HEK293 (cell line): ENCODE measurements at regions not wholly inside any gene's neighbourhood (a gene's known extent, or its start where the extent isn't known, plus 50 kb on each side); places are given as distances from the start of the nearest gene placed in this dataset.
"Not testable (repeated sequence)": the region's sequence is repeated elsewhere in the genome, so short reads cannot be mapped to it uniquely, and the experiment has no call there.

Experiments used
- CTCF ChIA-PET: fragments of 350-600 bp; formaldehyde crosslinking; extraction: SDS; loops from one replicate; lab custom pipeline; 2021; ENCODE audit warnings: antibody characterized with exemption; lab: Yijun Ruan, JAX
- POLR2A ChIA-PET: fragments of 300-600 bp; formaldehyde crosslinking; extraction: SDS; loops from one replicate; lab custom pipeline; 2020; ENCODE audit warnings: antibody characterized with exemption, inconsistent platforms; lab: Yijun Ruan, JAX
- H3K27ac ChIP-seq: fragments of 200-500 bp; sonication (Bioruptor generic); 2 replicates; pipeline ENCODE4 v1.5.1; 2014; ENCODE audit warnings: low read depth, low read length, control low read depth, inconsistent platforms; ENCODE audit errors: extremely low read depth
- H3K36me3 ChIP-seq, 2 experiments: fragments of 200-500 bp in 1 of 2; sonication (Bioruptor generic) in 1 of 2; 1 replicate in 1 of 2; 2 replicates in 1 of 2; pipeline ENCODE4 v1.5.1; 2014 to 2017; ENCODE audit warnings: inconsistent platforms in 2 of 2, low read length in 2 of 2; ENCODE audit not compliant: control insufficient read depth in 2 of 2, insufficient read depth in 1 of 2
- H3K4me1 ChIP-seq: fragments of 200-500 bp; sonication (Bioruptor generic); 2 replicates; pipeline ENCODE4 v1.5.1; 2014; ENCODE audit warnings: mild to moderate bottlenecking, low read length, inconsistent platforms; ENCODE audit not compliant: control insufficient read depth, insufficient read depth
- H3K4me3 ChIP-seq: 2 replicates; pipeline ENCODE4 v1.5.1; 2011; ENCODE audit warnings: low read depth, mild to moderate bottlenecking, control low read depth, low read length, moderate library complexity
- H3K9me3 ChIP-seq: fragments of 200-500 bp; sonication (Bioruptor generic); 2 replicates; pipeline ENCODE4 v1.5.1; 2014; ENCODE audit warnings: low read depth, low read length, inconsistent platforms; ENCODE audit not compliant: control insufficient read depth, insufficient read depth
- GLI2 ChIP-seq: fragments of 450-650 bp; formaldehyde crosslinking; IDR thresholded peaks from 2 replicates; pipeline ENCODE4; 2017; ENCODE audit warnings: missing biosample characterization, missing genetic modification characterization, low read depth, borderline replicate concordance
- KLF8 ChIP-seq: fragments of 450-650 bp; formaldehyde crosslinking; IDR thresholded peaks from 2 replicates; pipeline ENCODE4 v1.5.1; 2016; ENCODE audit warnings: missing biosample characterization, missing genetic modification characterization
- SALL2 ChIP-seq: fragments of 450-650 bp; formaldehyde crosslinking; IDR thresholded peaks from 2 replicates; pipeline ENCODE4 v1.5.0; 2017; ENCODE audit warnings: missing biosample characterization, mild to moderate bottlenecking, missing genetic modification characterization, borderline replicate concordance
- SCRT1 ChIP-seq: fragments of 450-650 bp; formaldehyde crosslinking; IDR thresholded peaks from 2 replicates; pipeline ENCODE4 v1.5.1; 2016; ENCODE audit warnings: missing biosample characterization, missing genetic modification characterization, borderline replicate concordance
- SCRT2 ChIP-seq: fragments of 450-650 bp; formaldehyde crosslinking; IDR thresholded peaks from 2 replicates; pipeline ENCODE4 v1.5.1; 2016; ENCODE audit warnings: missing biosample characterization, missing genetic modification characterization
- SP7 ChIP-seq: fragments of 450-650 bp; formaldehyde crosslinking; IDR thresholded peaks from 2 replicates; pipeline ENCODE4 v1.5.1; 2016; ENCODE audit warnings: missing biosample characterization, missing genetic modification characterization
- ZBTB17 ChIP-seq: fragments of 450-650 bp; formaldehyde crosslinking; IDR thresholded peaks from 2 replicates; pipeline ENCODE4 v1.5.1; 2016; ENCODE audit warnings: missing biosample characterization, missing genetic modification characterization
- ZBTB6 ChIP-seq: fragments of 450-650 bp; formaldehyde crosslinking; IDR thresholded peaks from 2 replicates; pipeline ENCODE4 v1.5.1; 2017; ENCODE audit warnings: missing biosample characterization, missing genetic modification characterization
- ZNF112 ChIP-seq: fragments of 450-650 bp; formaldehyde crosslinking; IDR thresholded peaks from 2 replicates; pipeline ENCODE4 v1.5.0; 2017; ENCODE audit warnings: missing biosample characterization, missing genetic modification characterization
- ZNF133 ChIP-seq: fragments of 450-650 bp; formaldehyde crosslinking; IDR thresholded peaks from 2 replicates; pipeline ENCODE4 v1.5.1; 2016; ENCODE audit warnings: missing biosample characterization, missing genetic modification characterization
- ZNF140 ChIP-seq: fragments of 450-650 bp; formaldehyde crosslinking; IDR thresholded peaks from 2 replicates; pipeline ENCODE4 v1.5.1; 2016; ENCODE audit warnings: missing biosample characterization, missing genetic modification characterization
- ZNF146 ChIP-seq: fragments of 450-650 bp; formaldehyde crosslinking; IDR thresholded peaks from 2 replicates; pipeline ENCODE4 v1.5.1; 2016; ENCODE audit warnings: missing biosample characterization, missing genetic modification characterization
- ZNF174 ChIP-seq: fragments of 450-650 bp; formaldehyde crosslinking; IDR thresholded peaks from 2 replicates; pipeline ENCODE4 v1.5.0; 2017; ENCODE audit warnings: missing biosample characterization, mild to moderate bottlenecking, missing genetic modification characterization
- ZNF2 ChIP-seq: fragments of 450-650 bp; formaldehyde crosslinking; IDR thresholded peaks from 2 replicates; pipeline ENCODE4 v1.5.1; 2016; ENCODE audit warnings: missing biosample characterization, missing genetic modification characterization
- ZNF391 ChIP-seq: fragments of 450-650 bp; formaldehyde crosslinking; IDR thresholded peaks from 2 replicates; pipeline ENCODE4 v1.5.1; 2016; ENCODE audit warnings: low read depth, missing biosample characterization, missing genetic modification characterization, borderline replicate concordance
- ZNF473 ChIP-seq: fragments of 450-650 bp; formaldehyde crosslinking; IDR thresholded peaks from 2 replicates; pipeline ENCODE4 v1.5.1; 2017; ENCODE audit warnings: missing biosample characterization, missing genetic modification characterization
- ZNF488 ChIP-seq: fragments of 450-650 bp; formaldehyde crosslinking; IDR thresholded peaks from 2 replicates; pipeline ENCODE4 v1.5.1; 2016; ENCODE audit warnings: missing biosample characterization, missing genetic modification characterization
- ZNF558 ChIP-seq: fragments of 450-650 bp; formaldehyde crosslinking; IDR thresholded peaks from 2 replicates; pipeline ENCODE4 v1.5.1; 2016; ENCODE audit warnings: missing biosample characterization, missing genetic modification characterization
- ZNF623 ChIP-seq: fragments of 450-650 bp; formaldehyde crosslinking; IDR thresholded peaks from 2 replicates; pipeline ENCODE4 v1.5.1; 2016; ENCODE audit warnings: missing biosample characterization, missing genetic modification characterization
- ZNF660 ChIP-seq: fragments of 450-650 bp; IDR thresholded peaks from 2 replicates; pipeline ENCODE4 v1.5.1; 2018; ENCODE audit warnings: missing biosample characterization, mild to moderate bottlenecking, missing genetic modification characterization
- ZNF747 ChIP-seq: fragments of 450-650 bp; formaldehyde crosslinking; IDR thresholded peaks from 2 replicates; pipeline ENCODE4 v1.5.1; 2016; ENCODE audit warnings: missing biosample characterization, missing genetic modification characterization
- ZNF843 ChIP-seq: fragments of 450-650 bp; formaldehyde crosslinking; IDR thresholded peaks from 2 replicates; pipeline ENCODE4 v1.5.1; 2016; ENCODE audit warnings: missing biosample characterization, missing genetic modification characterization
- TF ChIP-seq, protein P1 (sequence below): sonication (generic); formaldehyde crosslinking; IDR thresholded peaks from 2 replicates; pipeline ENCODE4 v1.8.1; 2022; ENCODE audit warnings: mild to moderate bottlenecking, moderate library complexity, missing genetic modification reagents
- TF ChIP-seq, protein P2 (sequence below): fragments of 450-650 bp; IDR thresholded peaks from 2 replicates; pipeline ENCODE4 v1.5.1; 2018; ENCODE audit warnings: missing biosample characterization, missing genetic modification characterization
- TF ChIP-seq, protein P3 (sequence below): IDR thresholded peaks from 2 replicates; pipeline ENCODE4 v1.6.1; 2011; ENCODE audit warnings: mild to moderate bottlenecking, low read depth, low read length, borderline replicate concordance
- TF ChIP-seq, protein P4 (sequence below): fragments of 450-650 bp; formaldehyde crosslinking; IDR thresholded peaks from 2 replicates; pipeline ENCODE4 v1.5.1; 2016; ENCODE audit warnings: missing biosample characterization, missing genetic modification characterization

DNA sequence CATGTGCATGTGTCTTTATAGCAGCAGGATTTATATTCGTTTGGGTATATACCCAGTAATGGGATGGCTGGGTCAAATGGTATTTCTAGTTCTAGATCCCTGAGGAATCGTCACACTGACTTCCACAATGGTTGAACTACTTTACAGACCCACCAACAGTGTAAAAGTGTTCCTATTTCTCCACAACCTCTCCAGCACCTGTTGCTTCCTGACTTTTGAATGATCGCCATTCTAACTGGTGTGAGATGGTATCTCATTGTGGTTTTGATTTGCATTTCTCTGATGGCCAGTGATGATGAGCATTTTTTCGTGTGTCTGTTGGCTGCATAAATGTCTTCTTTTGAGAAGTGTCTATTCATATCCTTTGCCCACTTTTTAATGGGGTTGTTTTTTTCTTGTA lies 617.9 kb downstream of the KCTD12 start:
- H3K9me3 ChIP-seq, H3K27ac ChIP-seq, POLR2A ChIA-PET, H3K4me1 ChIP-seq, H3K36me3 ChIP-seq, H3K4me3 ChIP-seq, CTCF ChIA-PET: not testable (repeated sequence)
- TF ChIP-seq SCRT1 (peak; percentile 70), SCRT2 (tag by site-specific recombination) (peak; percentile 74)

DNA sequence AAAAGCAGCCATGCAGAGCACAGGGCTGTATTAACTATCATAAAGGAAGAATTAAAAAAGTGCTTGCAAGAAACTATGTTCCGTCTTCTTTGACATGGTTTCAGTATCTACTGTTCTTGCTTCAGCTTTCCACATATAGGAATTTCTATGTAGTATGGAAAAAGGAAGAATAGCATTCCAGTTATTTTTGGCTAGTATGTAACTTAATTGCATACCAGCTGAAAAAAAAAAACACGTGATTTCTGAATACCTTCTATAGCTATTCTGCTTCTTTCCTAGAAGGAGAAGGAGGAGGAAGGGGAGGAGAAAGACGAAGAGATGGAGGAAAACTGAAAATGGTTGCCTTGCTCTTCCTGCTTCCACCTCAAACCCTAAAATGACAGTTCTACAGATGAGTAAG lies 619.0 kb downstream of the KCTD12 start:
- Histone ChIP-seq H3K36me3 (no peaks in the 10 kb centered on the region), H3K4me1 (no peaks in the 10 kb centered on the region), H3K4me3 (no peak overlapping the region), H3K27ac (no peak overlapping the region), H3K9me3 (no peaks in the 10 kb centered on the region)
- TF ChIP-seq GLI2 (tag by site-specific recombination) (no peak), ZNF391 (tag by site-specific recombination) (no peak), SP7 (tag by site-specific recombination) (no peak), ZNF623 (no peak), SALL2 (tag by site-specific recombination) (no peak), ZNF660 (tag by site-specific recombination) (no peak), ZBTB6 (tag by site-specific recombination) (no peak), KLF8 (no peak), ZBTB17 (no peak), ZNF843 (no peak)
- TF ChIP-seq, protein P1, sequence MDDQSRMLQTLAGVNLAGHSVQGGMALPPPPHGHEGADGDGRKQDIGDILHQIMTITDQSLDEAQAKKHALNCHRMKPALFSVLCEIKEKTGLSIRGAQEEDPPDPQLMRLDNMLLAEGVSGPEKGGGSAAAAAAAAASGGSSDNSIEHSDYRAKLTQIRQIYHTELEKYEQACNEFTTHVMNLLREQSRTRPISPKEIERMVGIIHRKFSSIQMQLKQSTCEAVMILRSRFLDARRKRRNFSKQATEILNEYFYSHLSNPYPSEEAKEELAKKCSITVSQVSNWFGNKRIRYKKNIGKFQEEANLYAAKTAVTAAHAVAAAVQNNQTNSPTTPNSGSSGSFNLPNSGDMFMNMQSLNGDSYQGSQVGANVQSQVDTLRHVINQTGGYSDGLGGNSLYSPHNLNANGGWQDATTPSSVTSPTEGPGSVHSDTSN (CRISPR knock-in tag): no peak
- TF ChIP-seq, protein P2, sequence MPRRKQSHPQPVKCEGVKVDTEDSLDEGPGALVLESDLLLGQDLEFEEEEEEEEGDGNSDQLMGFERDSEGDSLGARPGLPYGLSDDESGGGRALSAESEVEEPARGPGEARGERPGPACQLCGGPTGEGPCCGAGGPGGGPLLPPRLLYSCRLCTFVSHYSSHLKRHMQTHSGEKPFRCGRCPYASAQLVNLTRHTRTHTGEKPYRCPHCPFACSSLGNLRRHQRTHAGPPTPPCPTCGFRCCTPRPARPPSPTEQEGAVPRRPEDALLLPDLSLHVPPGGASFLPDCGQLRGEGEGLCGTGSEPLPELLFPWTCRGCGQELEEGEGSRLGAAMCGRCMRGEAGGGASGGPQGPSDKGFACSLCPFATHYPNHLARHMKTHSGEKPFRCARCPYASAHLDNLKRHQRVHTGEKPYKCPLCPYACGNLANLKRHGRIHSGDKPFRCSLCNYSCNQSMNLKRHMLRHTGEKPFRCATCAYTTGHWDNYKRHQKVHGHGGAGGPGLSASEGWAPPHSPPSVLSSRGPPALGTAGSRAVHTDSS: no peak
- ChIA-PET POLR2A (no interaction called here), CTCF (no interaction called here)

DNA sequence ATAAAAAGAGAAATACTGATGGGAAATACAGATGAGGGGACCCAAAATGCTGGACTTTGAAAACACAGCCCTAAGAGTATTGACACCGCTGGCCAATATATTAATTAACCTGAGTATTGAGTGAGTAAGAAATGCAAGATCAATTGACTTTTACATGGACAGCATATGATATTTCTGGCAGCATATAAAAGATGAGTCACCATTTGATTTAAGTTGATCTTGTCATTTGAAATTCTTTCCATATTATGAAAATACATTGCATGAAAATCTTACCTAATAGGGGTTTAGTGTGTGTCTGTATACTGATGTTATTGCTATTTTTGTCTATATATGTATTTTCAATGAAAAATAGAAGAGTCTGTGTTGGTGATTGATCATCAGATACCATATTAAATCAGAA lies 619.6 kb downstream of the KCTD12 start:
- Histone ChIP-seq H3K4me1 (no peaks in the 10 kb centered on the region), H3K9me3 (no peaks in the 10 kb centered on the region), H3K36me3 (no peaks in the 10 kb centered on the region), H3K4me3 (no peak overlapping the region), H3K27ac (no peak overlapping the region)
- ChIA-PET POLR2A (no interaction called here), CTCF (interaction anchor here (0.6 kb wide), 1 partner anchor 687 kb away, joined by 3 read pairs; no protein-coding TSS in a partner anchor)
- TF ChIP-seq ZNF473 (tag by site-specific recombination) (no peak), ZNF133 (no peak), ZNF558 (tag by site-specific recombination) (no peak), ZNF488 (tag by site-specific recombination) (no peak), ZNF140 (tag by site-specific recombination) (no peak), ZNF747 (tag by site-specific recombination) (no peak), ZNF112 (no peak), ZNF174 (tag by site-specific recombination) (no peak), ZNF146 (tag by site-specific recombination) (no peak), ZNF2 (tag by site-specific recombination) (no peak)
- TF ChIP-seq, protein P3, sequence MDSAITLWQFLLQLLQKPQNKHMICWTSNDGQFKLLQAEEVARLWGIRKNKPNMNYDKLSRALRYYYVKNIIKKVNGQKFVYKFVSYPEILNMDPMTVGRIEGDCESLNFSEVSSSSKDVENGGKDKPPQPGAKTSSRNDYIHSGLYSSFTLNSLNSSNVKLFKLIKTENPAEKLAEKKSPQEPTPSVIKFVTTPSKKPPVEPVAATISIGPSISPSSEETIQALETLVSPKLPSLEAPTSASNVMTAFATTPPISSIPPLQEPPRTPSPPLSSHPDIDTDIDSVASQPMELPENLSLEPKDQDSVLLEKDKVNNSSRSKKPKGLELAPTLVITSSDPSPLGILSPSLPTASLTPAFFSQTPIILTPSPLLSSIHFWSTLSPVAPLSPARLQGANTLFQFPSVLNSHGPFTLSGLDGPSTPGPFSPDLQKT: no peak
- TF ChIP-seq, protein P1 (CRISPR knock-in tag): no peak
- TF ChIP-seq, protein P4, sequence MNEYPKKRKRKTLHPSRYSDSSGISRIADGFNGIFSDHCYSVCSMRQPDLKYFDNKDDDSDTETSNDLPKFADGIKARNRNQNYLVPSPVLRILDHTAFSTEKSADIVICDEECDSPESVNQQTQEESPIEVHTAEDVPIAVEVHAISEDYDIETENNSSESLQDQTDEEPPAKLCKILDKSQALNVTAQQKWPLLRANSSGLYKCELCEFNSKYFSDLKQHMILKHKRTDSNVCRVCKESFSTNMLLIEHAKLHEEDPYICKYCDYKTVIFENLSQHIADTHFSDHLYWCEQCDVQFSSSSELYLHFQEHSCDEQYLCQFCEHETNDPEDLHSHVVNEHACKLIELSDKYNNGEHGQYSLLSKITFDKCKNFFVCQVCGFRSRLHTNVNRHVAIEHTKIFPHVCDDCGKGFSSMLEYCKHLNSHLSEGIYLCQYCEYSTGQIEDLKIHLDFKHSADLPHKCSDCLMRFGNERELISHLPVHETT (tag by site-specific recombination): no peak
